BJ (cell line): ENCODE measurements at regions not wholly inside any gene's neighbourhood (a gene's known extent, or its start where the extent isn't known, plus 50 kb on each side); places are given as distances from the start of the nearest gene placed in this dataset.

Source experiments
- CTCF ChIA-PET: fragments of 350-600 bp; formaldehyde crosslinking; extraction: SDS; loops from one replicate; lab custom pipeline; 2021; ENCODE audit warnings: antibody characterized with exemption, inconsistent platforms; lab: Yijun Ruan, JAX
- POLR2A ChIA-PET: fragments of 300-600 bp; sonication (Branson Sonifier 250); formaldehyde crosslinking; extraction: SDS; loops from one replicate; lab custom pipeline; 2021; ENCODE audit warnings: antibody characterized with exemption; lab: Charles Lee
- DNase-seq: peaks from one replicate; pipeline ENCODE4 v3.0.0-alpha.2; 2011; ENCODE audit warnings: low read depth
- H3K27me3 ChIP-seq: 2 replicates; pipeline ENCODE4 v1.6.0; 2011; ENCODE audit warnings: low read length; ENCODE audit not compliant: control insufficient read depth, insufficient read depth
- H3K36me3 ChIP-seq: 2 replicates; pipeline ENCODE4 v1.5.1; 2011; ENCODE audit warnings: low read length; ENCODE audit not compliant: control insufficient read depth, insufficient read depth
- H3K4me3 ChIP-seq: 2 replicates; pipeline ENCODE4 v1.5.1; 2011; ENCODE audit warnings: low read depth, mild to moderate bottlenecking, control low read depth, low read length
- TF ChIP-seq, protein P1 (sequence below): IDR thresholded peaks from 2 replicates; pipeline ENCODE4 v1.5.1; 2011; ENCODE audit warnings: low read depth, mild to moderate bottlenecking, control low read depth, inconsistent platforms, low read length, moderate library complexity; ENCODE audit not compliant: insufficient read depth

DNA sequence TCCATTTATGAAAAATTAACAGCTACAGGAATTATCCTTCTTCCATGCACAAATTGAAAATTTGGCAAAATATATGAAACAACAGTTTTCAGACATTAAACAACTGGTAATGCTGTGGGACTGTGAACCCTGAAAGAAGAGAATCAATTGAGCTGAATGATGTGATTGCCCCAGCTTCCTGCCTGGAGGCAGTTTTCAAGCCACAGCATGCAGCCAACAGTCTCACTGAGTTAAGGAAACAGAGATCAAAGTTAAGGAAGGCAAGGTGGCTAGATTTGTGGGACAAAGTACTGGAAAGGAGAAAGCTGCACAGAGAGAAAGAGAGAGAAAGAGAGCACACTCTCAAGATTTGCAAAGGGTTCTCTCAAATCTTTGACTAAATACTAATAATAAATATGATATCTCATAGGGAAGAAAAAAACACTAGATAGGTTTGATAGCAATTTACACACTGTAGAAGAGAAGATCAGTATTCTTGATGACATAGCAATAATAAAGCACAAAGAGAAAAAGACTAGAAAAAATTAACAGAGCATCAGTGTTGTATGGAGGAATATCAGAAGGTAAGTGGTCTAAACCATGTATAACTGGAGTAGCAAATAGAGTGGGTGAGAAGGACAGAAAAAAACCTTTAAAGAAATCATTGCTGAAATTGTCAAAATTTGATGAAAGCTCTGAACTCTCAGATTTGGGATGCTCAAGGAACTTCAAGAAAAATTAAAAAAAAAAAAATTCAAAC, 70.1 kb upstream of the CNKSR3 start:
- no peak for DNase-seq
- TF ChIP-seq, protein P1, sequence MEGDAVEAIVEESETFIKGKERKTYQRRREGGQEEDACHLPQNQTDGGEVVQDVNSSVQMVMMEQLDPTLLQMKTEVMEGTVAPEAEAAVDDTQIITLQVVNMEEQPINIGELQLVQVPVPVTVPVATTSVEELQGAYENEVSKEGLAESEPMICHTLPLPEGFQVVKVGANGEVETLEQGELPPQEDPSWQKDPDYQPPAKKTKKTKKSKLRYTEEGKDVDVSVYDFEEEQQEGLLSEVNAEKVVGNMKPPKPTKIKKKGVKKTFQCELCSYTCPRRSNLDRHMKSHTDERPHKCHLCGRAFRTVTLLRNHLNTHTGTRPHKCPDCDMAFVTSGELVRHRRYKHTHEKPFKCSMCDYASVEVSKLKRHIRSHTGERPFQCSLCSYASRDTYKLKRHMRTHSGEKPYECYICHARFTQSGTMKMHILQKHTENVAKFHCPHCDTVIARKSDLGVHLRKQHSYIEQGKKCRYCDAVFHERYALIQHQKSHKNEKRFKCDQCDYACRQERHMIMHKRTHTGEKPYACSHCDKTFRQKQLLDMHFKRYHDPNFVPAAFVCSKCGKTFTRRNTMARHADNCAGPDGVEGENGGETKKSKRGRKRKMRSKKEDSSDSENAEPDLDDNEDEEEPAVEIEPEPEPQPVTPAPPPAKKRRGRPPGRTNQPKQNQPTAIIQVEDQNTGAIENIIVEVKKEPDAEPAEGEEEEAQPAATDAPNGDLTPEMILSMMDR: no peak
- no peaks in the 10 kb centered on the region for H3K27me3 ChIP-seq
- H3K4me3 ChIP-seq: no peak overlapping the region
- no peaks in the 10 kb centered on the region for H3K36me3 ChIP-seq
- ChIA-PET CTCF (no interaction called here), POLR2A (no interaction called here)

- TF ChIP-seq, protein P1: no peak
- ChIA-PET CTCF (no interaction called here), POLR2A (no interaction called here)
- Histone ChIP-seq H3K27me3 (no peaks in the 10 kb centered on the region), H3K4me3 (no peak overlapping the region), H3K36me3 (no peaks in the 10 kb centered on the region)
- DNase-seq: no peak
These were observed 72.2 kb upstream of the CNKSR3 start for GRCh38 chr6:154582696-154583095.

GRCh38 chr6:154583546-154584188, 73.2 kb upstream of the CNKSR3 start:
- Histone ChIP-seq H3K4me3 (no peak overlapping the region), H3K27me3 (no peaks in the 10 kb centered on the region), H3K36me3 (no peaks in the 10 kb centered on the region)
- ChIA-PET POLR2A (no interaction called here), CTCF (interaction anchor here (1.6 kb wide), 1 partner anchor 12 kb away, joined by 5 read pairs; no protein-coding TSS in a partner anchor)
- TF ChIP-seq, protein P1: no peak
- DNase-seq: no peak

DNA sequence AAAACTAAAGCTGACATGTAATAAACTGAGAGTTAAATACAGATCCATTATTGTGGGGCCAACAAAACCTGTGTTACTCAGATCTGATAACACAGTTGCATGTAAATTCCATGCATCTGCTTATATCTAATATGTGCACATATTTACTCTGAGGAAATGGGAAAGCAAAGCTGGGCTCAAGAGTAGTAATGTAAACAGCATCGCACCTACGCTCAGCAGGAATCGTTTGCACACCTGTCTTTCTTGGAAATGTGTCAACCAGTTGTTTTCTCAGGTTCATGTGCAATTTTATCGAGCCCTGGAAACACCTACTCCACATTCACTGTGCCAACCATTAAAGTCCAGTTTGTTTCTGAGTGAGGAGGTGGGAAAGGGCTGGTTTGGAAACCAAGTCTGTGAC, 80.3 kb upstream of the CNKSR3 start:
- Histone ChIP-seq H3K4me3 (no peak overlapping the region), H3K27me3 (peaks cover 4% of the 10 kb centered on the region; the same call in 1 of the 2 replicates), H3K36me3 (no peaks in the 10 kb centered on the region)
- POLR2A ChIA-PET: no interaction called here
- CTCF ChIA-PET: no interaction called here
- TF ChIP-seq, protein P1: no peak
- DNase-seq: no peak

DNA sequence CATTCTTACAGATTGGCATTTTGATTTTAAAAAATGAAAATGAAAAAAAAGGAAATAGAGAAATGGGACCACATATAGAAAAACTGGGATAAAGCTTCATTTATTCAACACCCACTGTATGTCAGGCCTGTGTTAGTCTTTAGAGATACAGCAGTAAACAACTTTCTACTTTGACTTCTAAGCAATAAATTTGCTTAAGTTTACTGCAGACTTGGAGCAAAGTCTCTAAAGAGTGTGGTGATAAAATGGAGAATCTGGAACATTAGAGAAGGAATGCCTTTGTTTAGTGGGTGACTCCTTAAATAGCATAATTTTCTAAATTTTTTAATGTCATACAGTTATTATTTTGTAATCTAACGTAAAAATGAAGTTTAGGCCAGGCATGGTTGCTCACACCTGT, 80.7 kb upstream of the CNKSR3 start:
- TF ChIP-seq, protein P1: no peak
- no peaks in the 10 kb centered on the region for H3K36me3 ChIP-seq
- ChIA-PET CTCF (no interaction called here), POLR2A (no interaction called here)
- peaks cover 4% of the 10 kb centered on the region; the same call in 1 of the 2 replicates for H3K27me3 ChIP-seq
- no peak for DNase-seq
- no peak overlapping the region for H3K4me3 ChIP-seq
